Hematopoietic multipotent progenitor cell treated with erythropoietin and hydrocortisone succinate and interleukin-3 and kit ligand, for 6 days (in vitro differentiated cells): ENCODE measurements at regions not wholly inside any gene's neighbourhood (a gene's known extent, or its start where the extent isn't known, plus 50 kb on each side); places are given as distances from the start of the nearest gene placed in this dataset.
"Not testable (repeated sequence)": the region's sequence is repeated elsewhere in the genome, so short reads cannot be mapped to it uniquely, and the experiment has no call there.

Experiments
- DNase-seq: peaks from one replicate; pipeline ENCODE4 v3.0.0-alpha.2; 2015

GRCh38 chr4:62510228-62510627 lies 1310.1 kb downstream of the ADGRL3 start:
- no peak for DNase-seq

- no peak for DNase-seq
These were observed 1300.2 kb downstream of the ADGRL3 start for GRCh38 chr4:62500296-62500695.

GRCh38 chr4:62495032-62495431 lies 1294.9 kb downstream of the ADGRL3 start:
- no peak for DNase-seq

- not testable (repeated sequence) for DNase-seq
These were observed 1291.6 kb downstream of the ADGRL3 start for GRCh38 chr4:62491756-62492155.

- DNase-seq, result no peak
These were observed 1290.5 kb downstream of the ADGRL3 start for GRCh38 chr4:62490635-62491034.

- DNase-seq, result no peak
These were observed 1286.9 kb downstream of the ADGRL3 start for GRCh38 chr4:62487016-62487415.

GRCh38 chr4:62484357-62484756 lies 1284.2 kb downstream of the ADGRL3 start:
- DNase-seq, result no peak

GRCh38 chr4:62482355-62482754 lies 1282.2 kb downstream of the ADGRL3 start:
- DNase-seq, result no peak

GRCh38 chr4:62475596-62475995 lies 1275.5 kb downstream of the ADGRL3 start:
- DNase-seq, result no peak

- no peak for DNase-seq
These were observed 1274.7 kb downstream of the ADGRL3 start for GRCh38 chr4:62474802-62475201.

- DNase-seq, result no peak
These were observed 1270.9 kb downstream of the ADGRL3 start for GRCh38 chr4:62471021-62471420.

- DNase-seq, result no peak
These were observed 1270.4 kb downstream of the ADGRL3 start for GRCh38 chr4:62470421-62470983.

- DNase-seq, result no peak
These were observed 1269.9 kb downstream of the ADGRL3 start for GRCh38 chr4:62470020-62470419.

- DNase-seq, result no peak
These were observed 1261.8 kb downstream of the ADGRL3 start for GRCh38 chr4:62461961-62462360.

GRCh38 chr4:62460329-62460728 lies 1260.2 kb downstream of the ADGRL3 start:
- DNase-seq, result no peak

GRCh38 chr4:62457356-62457755 lies 1257.2 kb downstream of the ADGRL3 start:
- no peak for DNase-seq

- DNase-seq, result no peak
These were observed 1255.7 kb downstream of the ADGRL3 start for GRCh38 chr4:62455871-62456270.

GRCh38 chr4:62454535-62454934 lies 1254.4 kb downstream of the ADGRL3 start:
- no peak for DNase-seq

- DNase-seq, result no peak
These were observed 1250.6 kb downstream of the ADGRL3 start for GRCh38 chr4:62450740-62451139.

- no peak for DNase-seq
These were observed 1249.4 kb downstream of the ADGRL3 start for GRCh38 chr4:62449538-62449937.

- DNase-seq, result no peak
These were observed 1248.8 kb downstream of the ADGRL3 start for GRCh38 chr4:62448911-62449310.

- DNase-seq, result no peak
These were observed 1238.9 kb downstream of the ADGRL3 start for GRCh38 chr4:62439051-62439450.

- no peak for DNase-seq
These were observed 1234.8 kb downstream of the ADGRL3 start for GRCh38 chr4:62434921-62435320.

- not testable (repeated sequence) for DNase-seq
These were observed 1231.5 kb downstream of the ADGRL3 start for GRCh38 chr4:62431513-62432231.

- DNase-seq, result no peak
These were observed 1229.2 kb downstream of the ADGRL3 start for GRCh38 chr4:62429297-62429696.
